ENCODE measurements at regions not wholly inside any gene's neighbourhood (a gene's known extent, or its start where the extent isn't known, plus 50 kb on each side); places are given as distances from the start of the nearest gene placed in this dataset.

GRCh38 chr2:157056200-157056676, 201.3 kb upstream of the GALNT5 start:
- Histone ChIP-seq H3K9me3 (ENCODE audit: insufficient read depth, low read length) (no peaks in the 10 kb centered on the region), H2AFZ (ENCODE audit: low read depth, low read length, severe bottlenecking) (no peak overlapping the region), H3K9me2 (replicated peaks; ENCODE audit: insufficient read depth, low read length) (no peaks in the 10 kb centered on the region), H4K20me1 (ENCODE audit: low read depth, low read length) (no peaks in the 10 kb centered on the region), H3K79me2 (ENCODE audit: insufficient read depth, low read length) (no peaks in the 10 kb centered on the region), H3K9ac (ENCODE audit: low read length) (no peak overlapping the region), H3K36me3 (ENCODE audit: low read length) (no peaks in the 10 kb centered on the region), H3K4me2 (ENCODE audit: low read depth, low read length, poor library complexity, severe bottlenecking) (no peak overlapping the region), H3K27ac (ENCODE audit: low read depth, low read length) (no peak overlapping the region), H3F3A (ENCODE audit: insufficient read depth) (no peaks in the 10 kb centered on the region), H3K4me3 (ENCODE audit: insufficient read depth, low read length, poor library complexity, severe bottlenecking) (no peak overlapping the region), H3K27me3 (ENCODE audit: low read length) (no peaks in the 10 kb centered on the region)
- TF ChIP-seq EZH2phosphoT487 (conservative IDR thresholded peaks at IDR 0.05; ENCODE audit: low read length) = no peak
- TF ChIP-seq CTCF (IDR thresholded peaks at IDR 0.05; ENCODE audit: insufficient read depth, low read length, poor library complexity, severe bottlenecking) = no peak

GRCh38 chr2:157058161-157058560, 199.3 kb upstream of the GALNT5 start:
- Histone ChIP-seq H3K4me3 (ENCODE audit: insufficient read depth, low read length, poor library complexity, severe bottlenecking) (no peak overlapping the region), H3K9me2 (replicated peaks; ENCODE audit: insufficient read depth, low read length) (no peaks in the 10 kb centered on the region), H3K36me3 (ENCODE audit: low read length) (no peaks in the 10 kb centered on the region), H3K9me3 (ENCODE audit: insufficient read depth, low read length) (no peaks in the 10 kb centered on the region), H3K9ac (ENCODE audit: low read length) (no peak overlapping the region), H3K27ac (ENCODE audit: low read depth, low read length) (no peak overlapping the region), H3K4me2 (ENCODE audit: low read depth, low read length, poor library complexity, severe bottlenecking) (no peak overlapping the region), H2AFZ (ENCODE audit: low read depth, low read length, severe bottlenecking) (no peak overlapping the region), H3K27me3 (ENCODE audit: low read length) (no peaks in the 10 kb centered on the region), H4K20me1 (ENCODE audit: low read depth, low read length) (no peaks in the 10 kb centered on the region), H3K79me2 (ENCODE audit: insufficient read depth, low read length) (no peaks in the 10 kb centered on the region), H3F3A (ENCODE audit: insufficient read depth) (no peaks in the 10 kb centered on the region)
- TF ChIP-seq CTCF (IDR thresholded peaks at IDR 0.05; ENCODE audit: insufficient read depth, low read length, poor library complexity, severe bottlenecking) (no peak), EZH2phosphoT487 (conservative IDR thresholded peaks at IDR 0.05; ENCODE audit: low read length) (no peak)

GRCh38 chr2:157059036-157059435, 198.5 kb upstream of the GALNT5 start:
- Histone ChIP-seq H3K27ac (ENCODE audit: low read depth, low read length) (no peak overlapping the region), H3K4me2 (ENCODE audit: low read depth, low read length, poor library complexity, severe bottlenecking) (no peak overlapping the region), H3K27me3 (ENCODE audit: low read length) (no peaks in the 10 kb centered on the region), H2AFZ (ENCODE audit: low read depth, low read length, severe bottlenecking) (no peak overlapping the region), H4K20me1 (ENCODE audit: low read depth, low read length) (no peaks in the 10 kb centered on the region), H3K79me2 (ENCODE audit: insufficient read depth, low read length) (no peaks in the 10 kb centered on the region), H3K9ac (ENCODE audit: low read length) (no peak overlapping the region), H3K9me2 (replicated peaks; ENCODE audit: insufficient read depth, low read length) (no peaks in the 10 kb centered on the region), H3K4me3 (ENCODE audit: insufficient read depth, low read length, poor library complexity, severe bottlenecking) (no peak overlapping the region), H3K9me3 (ENCODE audit: insufficient read depth, low read length) (no peaks in the 10 kb centered on the region), H3F3A (ENCODE audit: insufficient read depth) (no peaks in the 10 kb centered on the region), H3K36me3 (ENCODE audit: low read length) (no peaks in the 10 kb centered on the region)
- no peak for TF ChIP-seq EZH2phosphoT487 (conservative IDR thresholded peaks at IDR 0.05; ENCODE audit: low read length)
- TF ChIP-seq CTCF (IDR thresholded peaks at IDR 0.05; ENCODE audit: insufficient read depth, low read length, poor library complexity, severe bottlenecking) = no peak

Measured in SU-DHL-6 (cell line).